H1 (cell line): ENCODE measurements at regions not wholly inside any gene's neighbourhood (a gene's known extent, or its start where the extent isn't known, plus 50 kb on each side); places are given as distances from the start of the nearest gene placed in this dataset.

Source experiments
- CTCF ChIA-PET: fragments of 300-600 bp; sonication (Branson Sonifier 250); formaldehyde crosslinking; loops from one replicate; lab custom pipeline; 2021; ENCODE audit not compliant: partially characterized antibody; lab: Charles Lee
- POLR2A ChIA-PET: fragments of 300-600 bp; sonication (Branson Sonifier 250); formaldehyde crosslinking; loops from one replicate; lab custom pipeline; 2021; ENCODE audit warnings: inconsistent platforms; ENCODE audit not compliant: partially characterized antibody; lab: Charles Lee
- DNase-seq, 2 experiments: peaks; one replicate each; pipeline versions ENCODE4 v3.0.0 to v3.0.0-alpha.2; 2010 to 2022; ENCODE audit warnings: low spot score in 2 of 2, low read depth in 1 of 2, mixed read lengths in 1 of 2
- FAIRE-seq: peaks from 2 replicates; lab custom pipeline; 2011; peaks lifted over from hg19 to GRCh38; lab: Jason Lieb, UNC
- H2AFZ ChIP-seq: 2 replicates; pipeline ENCODE4 v1.8.1; 2012; ENCODE audit warnings: low read length, inconsistent platforms
- H2AK5ac ChIP-seq: 2 replicates; pipeline ENCODE4 v1.6.1; 2013; ENCODE audit warnings: low read depth, low read length
- H2BK120ac ChIP-seq: replicated peaks from 2 replicates; pipeline ENCODE3; 2013; ENCODE audit warnings: low read depth, low read length, inconsistent platforms
- H2BK12ac ChIP-seq: 2 replicates; pipeline ENCODE4 v1.6.1; 2013; ENCODE audit warnings: low read depth, low read length
- H2BK15ac ChIP-seq: 2 replicates; pipeline ENCODE4 v1.6.1; 2013; ENCODE audit warnings: low read length
- H2BK20ac ChIP-seq: 2 replicates; pipeline ENCODE4 v1.6.1; 2013; ENCODE audit warnings: low read length
- H2BK5ac ChIP-seq: 2 replicates; pipeline ENCODE4 v1.6.1; 2013; ENCODE audit warnings: low read depth, low read length
- H3K14ac ChIP-seq: 2 replicates; pipeline ENCODE4 v1.6.1; 2013; ENCODE audit warnings: inconsistent platforms; ENCODE audit not compliant: insufficient read length
- H3K18ac ChIP-seq: 2 replicates; pipeline ENCODE4 v1.6.1; 2013; ENCODE audit warnings: low read length; ENCODE audit errors: extremely low read depth
- H3K23ac ChIP-seq: 2 replicates; pipeline ENCODE4 v1.6.1; 2013; ENCODE audit warnings: inconsistent platforms; ENCODE audit not compliant: insufficient read length
- H3K23me2 ChIP-seq: 2 replicates; pipeline ENCODE4 v1.6.1; 2013; ENCODE audit warnings: low read depth, low read length
- H3K27ac ChIP-seq: 2 replicates; pipeline ENCODE4 v1.6.1; 2011; ENCODE audit warnings: low read depth, low read length, inconsistent platforms
- H3K27me3 ChIP-seq, 4 experiments: replicated peaks in 1 of 4; 1 replicate in 1 of 4; 2 replicates in 3 of 4; pipeline versions ENCODE4 v1.6.1 to v1.8.1; 2011 to 2013; ENCODE audit warnings: low read length in 3 of 4, mild to moderate bottlenecking in 3 of 4, inconsistent platforms in 2 of 4, mixed read lengths in 2 of 4, moderate library complexity in 1 of 4; ENCODE audit not compliant: control insufficient read depth in 3 of 4, insufficient read depth in 3 of 4; ENCODE audit errors: extremely low read depth in 1 of 4
- H3K36me3 ChIP-seq, 4 experiments: 2 replicates each; pipeline versions ENCODE4 v1.6.1 to v1.8.1; 2011 to 2013; ENCODE audit warnings: mild to moderate bottlenecking in 4 of 4, low read length in 3 of 4, moderate library complexity in 2 of 4, control low read depth in 1 of 4, inconsistent platforms in 1 of 4; ENCODE audit not compliant: insufficient read depth in 4 of 4, control insufficient read depth in 2 of 4
- H3K4ac ChIP-seq: replicated peaks from 2 replicates; pipeline ENCODE3; 2013; ENCODE audit warnings: low read length, low read depth, mixed read lengths, inconsistent platforms; ENCODE audit not compliant: insufficient read length
- H3K4me1 ChIP-seq, 4 experiments: replicated peaks in 1 of 4; 1 replicate in 1 of 4; 2 replicates in 3 of 4; pipeline versions ENCODE4 v1.6.1 to v1.8.1; 2011 to 2013; ENCODE audit warnings: low read length in 3 of 4, inconsistent platforms in 2 of 4, mixed read lengths in 1 of 4; ENCODE audit not compliant: insufficient read depth in 4 of 4, control insufficient read depth in 3 of 4
- H3K4me2 ChIP-seq, 2 experiments: 2 replicates each; pipeline versions ENCODE4 v1.6.1 to v1.8.1; 2011 to 2013; ENCODE audit warnings: low read depth in 2 of 2, low read length in 2 of 2, control low read depth in 1 of 2, inconsistent platforms in 1 of 2, mild to moderate bottlenecking in 1 of 2; ENCODE audit not compliant: insufficient read depth in 1 of 2
- H3K4me3 ChIP-seq, 4 experiments: fragments of 200-600, 300-600 bp in 1 of 4; sonication (generic), shearing (Covaris generic), sonication (Bioruptor Twin) in 1 of 4; 2 replicates each; pipeline versions ENCODE4 v1.5.1 to v1.8.1; 2011 to 2016; ENCODE audit warnings: low read length in 4 of 4, low read depth in 3 of 4, control low read depth in 2 of 4, inconsistent platforms in 2 of 4, mild to moderate bottlenecking in 2 of 4, mixed read lengths in 1 of 4, moderate library complexity in 1 of 4; ENCODE audit not compliant: insufficient read depth in 2 of 4; ENCODE audit errors: extremely low read depth in 1 of 4
- H3K56ac ChIP-seq: replicated peaks from 2 replicates; pipeline ENCODE3; 2013; ENCODE audit warnings: low read depth, mild to moderate bottlenecking, mixed read lengths, low read length, inconsistent platforms; ENCODE audit not compliant: insufficient read length
- H3K79me1 ChIP-seq: 2 replicates; pipeline ENCODE4 v1.6.1; 2013; ENCODE audit warnings: low read depth, low read length, control low read depth
- H3K79me2 ChIP-seq, 2 experiments: 2 replicates each; pipeline versions ENCODE4 v1.6.1 to v1.8.1; 2012 to 2013; ENCODE audit warnings: low read length in 2 of 2, mild to moderate bottlenecking in 2 of 2, inconsistent platforms in 1 of 2; ENCODE audit not compliant: insufficient read depth in 2 of 2, control insufficient read depth in 1 of 2
- H3K9ac ChIP-seq, 4 experiments: replicated peaks in 1 of 4; 1 replicate in 1 of 4; 2 replicates in 3 of 4; pipeline versions ENCODE4 v1.6.1 to v1.8.1; 2011 to 2013; ENCODE audit warnings: low read depth in 3 of 4, low read length in 3 of 4, control low read depth in 2 of 4, mild to moderate bottlenecking in 2 of 4, moderate library complexity in 2 of 4, inconsistent platforms in 1 of 4; ENCODE audit errors: extremely low read depth in 1 of 4
- H3K9me3 ChIP-seq, 2 experiments: 2 replicates each; pipeline versions ENCODE4 v1.6.1 to v1.8.1; 2012 to 2013; ENCODE audit warnings: mild to moderate bottlenecking in 2 of 2, moderate library complexity in 2 of 2, control low read depth in 1 of 2, inconsistent platforms in 1 of 2, low read depth in 1 of 2, low read length in 1 of 2, mixed read lengths in 1 of 2; ENCODE audit not compliant: insufficient read depth in 2 of 2
- H4K20me1 ChIP-seq, 2 experiments: replicated peaks in 1 of 2; 2 replicates each; pipeline versions ENCODE3 to v1.8.1; 2011 to 2013; ENCODE audit warnings: inconsistent platforms in 2 of 2, low read length in 2 of 2, mild to moderate bottlenecking in 1 of 2; ENCODE audit not compliant: insufficient read depth in 2 of 2, control insufficient read depth in 1 of 2
- H4K5ac ChIP-seq: 2 replicates; pipeline ENCODE4 v1.6.1; 2013; ENCODE audit warnings: low read length, low read depth, mixed read lengths, inconsistent platforms; ENCODE audit not compliant: insufficient read length
- H4K8ac ChIP-seq: 2 replicates; pipeline ENCODE4 v1.8.0; 2013; ENCODE audit warnings: mild to moderate bottlenecking, moderate library complexity, low read length, inconsistent platforms; ENCODE audit not compliant: insufficient read depth; ENCODE audit errors: extremely low read depth
- H4K91ac ChIP-seq: replicated peaks from 2 replicates; pipeline ENCODE3; 2013; ENCODE audit warnings: low read length, mixed read lengths, inconsistent platforms; ENCODE audit not compliant: insufficient read length
- CEBPB ChIP-seq: IDR thresholded peaks from 2 replicates; pipeline ENCODE4 v1.6.1; 2012; ENCODE audit warnings: low read depth, low read length
- FOSL1 ChIP-seq: IDR thresholded peaks from 2 replicates; pipeline ENCODE4 v1.6.1; 2011; ENCODE audit warnings: mild to moderate bottlenecking, low read depth, low read length, moderate library complexity; ENCODE audit not compliant: insufficient read depth
- HDAC2 ChIP-seq, 2 experiments: fragments of 300-600 bp in 1 of 2; sonication (generic) in 1 of 2; IDR thresholded peaks; 2 replicates each; pipeline ENCODE4 v1.6.1; 2011 to 2012; ENCODE audit warnings: low read depth in 2 of 2, low read length in 2 of 2, mild to moderate bottlenecking in 2 of 2, moderate library complexity in 2 of 2, borderline replicate concordance in 1 of 2, inconsistent platforms in 1 of 2
- POLR2A ChIP-seq, 2 experiments: IDR thresholded peaks; 1 replicate in 1 of 2; 2 replicates in 1 of 2; pipeline ENCODE4 v1.6.1; 2011; ENCODE audit warnings: low read depth in 2 of 2, low read length in 2 of 2, mild to moderate bottlenecking in 2 of 2; ENCODE audit errors: control extremely low read depth in 1 of 2
- POLR2AphosphoS5 ChIP-seq: IDR thresholded peaks from 2 replicates; pipeline ENCODE4 v1.6.1; 2011; ENCODE audit warnings: low read depth, low read length
- RAD21 ChIP-seq, 2 experiments: IDR thresholded peaks in 1 of 2; conservative IDR thresholded peaks in 1 of 2; 2 replicates each; pipeline ENCODE4 v1.6.1; 2011; ENCODE audit warnings: low read depth in 2 of 2, low read length in 2 of 2, improper control_type of control experiment in 1 of 2, inconsistent platforms in 1 of 2, mild to moderate bottlenecking in 1 of 2, moderate library complexity in 1 of 2
- SAP30 ChIP-seq: fragments of 300-600 bp; sonication (generic); IDR thresholded peaks from 2 replicates; pipeline ENCODE4 v1.7.1; 2012; ENCODE audit warnings: low read length, moderate library complexity, mild to moderate bottlenecking, inconsistent platforms; ENCODE audit not compliant: insufficient read depth, insufficient replicate concordance
- TCF12 ChIP-seq: IDR thresholded peaks from 2 replicates; pipeline ENCODE4 v1.6.1; 2011; ENCODE audit warnings: low read depth, mild to moderate bottlenecking, low read length
- WGBS, 2 experiments: shearing (Covaris generic) in 1 of 2; methylation state at CpG; one replicate each; pipeline versions ENCODE4 v1.1.6 to v1.1.7; 2013 to 2015; ENCODE audit warnings: low lambda C conversion rate in 2 of 2, mixed read lengths in 2 of 2, inconsistent platforms in 1 of 2, low coverage in 1 of 2, missing lambda C conversion rate in 1 of 2; ENCODE audit not compliant: insufficient replicate concordance in 2 of 2, insufficient coverage in 1 of 2, insufficient read length in 1 of 2; ENCODE audit errors: extremely low coverage in 1 of 2, missing lambda C conversion rate in 1 of 2; 5-methylcytosine and 5-hydroxymethylcytosine counted together

- Histone ChIP-seq H4K20me1 (no peaks in the 10 kb centered on the region), H3K27ac (no peak overlapping the region), H3K79me2 (no peaks in the 10 kb centered on the region), H3K14ac (no peak overlapping the region), H3K9ac (no peak overlapping the region), H2BK20ac (no peak overlapping the region), H2AK5ac (no peak overlapping the region), H2AFZ (no peak overlapping the region), H2BK12ac (no peak overlapping the region), H3K4me1 (no peaks in the 10 kb centered on the region), H3K79me1 (no peaks in the 10 kb centered on the region), H3K4ac (no peak overlapping the region), H3K4me2 (no peak overlapping the region), H3K23ac (no peak overlapping the region), H4K5ac (no peak overlapping the region), H3K4me3 (no peak overlapping the region), H2BK120ac (no peak overlapping the region), H3K36me3 (no peaks in the 10 kb centered on the region), H2BK15ac (no peak overlapping the region), H2BK5ac (no peak overlapping the region), H3K56ac (no peak overlapping the region), H4K91ac (no peak overlapping the region), H3K18ac (no peak overlapping the region), H3K23me2 (no peaks in the 10 kb centered on the region), H3K27me3 (no peaks in the 10 kb centered on the region), H4K8ac (no peak overlapping the region), H3K9me3 (no peaks in the 10 kb centered on the region)
- 84% methylated on average over 2 of the region's 2 CpGs; no CpG with 5 or more reads in 1 of the 2 experiments for WGBS, 2 experiments
- CTCF ChIA-PET: interaction anchor here (1.6 to 4.4 kb wide), 4 partner anchors 11 to 308 kb away, joined by 3 to 37 read pairs (median 6); no protein-coding TSS in a partner anchor
- FAIRE-seq: no peak
- POLR2A ChIA-PET: no interaction called here
- TF ChIP-seq CEBPB (no peak), TCF12 (no peak), HDAC2 (IDR thresholded peaks at IDR 0.05; ENCODE audit: borderline replicate concordance in 1 of 2, low read depth in 2 of 2, low read length in 2 of 2) (no peak), RAD21 (IDR thresholded peaks at IDR 0.05 in 1 of 2, conservative IDR thresholded peaks at IDR 0.05 in 1 of 2; ENCODE audit: low read depth in 2 of 2, low read length in 2 of 2) (no peak), POLR2AphosphoS5 (no peak), FOSL1 (no peak), POLR2A (IDR thresholded peaks at IDR 0.05; ENCODE audit: control extremely low read depth in 1 of 2, low read depth in 2 of 2, low read length in 2 of 2) (no peak), SAP30 (no peak)
- DNase-seq: no peak
These were observed 283.7 kb upstream of the SMIM30 start for GRCh38 chr7:113402005-113402404.
